HAP-1 (cell line): ENCODE measurements at regions not wholly inside any gene's neighbourhood (a gene's known extent, or its start where the extent isn't known, plus 50 kb on each side); places are given as distances from the start of the nearest gene placed in this dataset.
"Not testable (repeated sequence)": the region's sequence is repeated elsewhere in the genome, so short reads cannot be mapped to it uniquely, and the experiment has no call there.

Source experiments
- DNase-seq, 2 experiments: peaks; one replicate each; pipeline ENCODE4 v3.0.0-alpha.2; 2016 to 2020; ENCODE audit warnings: low spot score in 2 of 2
- H3K27me3 ChIP-seq: fragments of 250-450 bp; sonication (Bioruptor Pico); 2 replicates; pipeline ENCODE4 v1.5.1; 2020; ENCODE audit warnings: low read depth, mild to moderate bottlenecking, moderate library complexity
- H3K36me3 ChIP-seq: fragments of 250-450 bp; sonication (Bioruptor Pico); replicated peaks from 2 replicates; pipeline ENCODE4 v1.5.1; 2020; ENCODE audit warnings: mild to moderate bottlenecking
- H3K4me1 ChIP-seq: fragments of 250-450 bp; sonication (Bioruptor Pico); 2 replicates; pipeline ENCODE4 v1.5.1; 2020; ENCODE audit warnings: mild to moderate bottlenecking
- H3K4me3 ChIP-seq: fragments of 250-450 bp; sonication (Bioruptor Pico); 2 replicates; pipeline ENCODE4 v1.5.1; 2020; ENCODE audit warnings: mild to moderate bottlenecking, moderate library complexity
- H3K9me3 ChIP-seq: fragments of 250-450 bp; sonication (Bioruptor Pico); 2 replicates; pipeline ENCODE4 v1.5.1; 2020; ENCODE audit warnings: mild to moderate bottlenecking, moderate library complexity
- in situ Hi-C: fragments of 300-500 bp; cut with MboI; formaldehyde crosslinking; loops from 3 replicates; pipeline ENCODE4 v1.14.3; 2020; ENCODE audit warnings: low sequenced_read_pairs, inconsistent platforms, mixed read lengths

DNA sequence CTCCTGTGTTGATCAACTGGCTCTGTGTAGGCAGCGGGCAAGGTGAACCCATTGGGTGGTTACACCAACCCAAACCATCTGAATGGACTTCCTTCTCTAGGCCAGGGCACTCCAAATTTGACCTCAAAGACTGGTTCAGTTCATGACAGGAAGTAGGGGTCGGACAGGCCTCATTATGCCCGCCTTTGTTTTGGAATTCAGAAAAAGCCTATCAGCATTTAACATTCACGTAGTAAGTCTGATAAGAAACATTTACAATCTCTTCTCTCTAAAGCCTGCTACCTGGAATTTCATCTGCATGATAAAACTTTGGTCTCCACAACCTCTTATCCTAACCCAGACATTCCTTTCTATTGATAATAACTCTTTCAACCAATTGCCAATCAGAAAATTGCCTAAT, 97.1 kb upstream of the ETV3 start:
- 0 out of 2 replicates have a peak, but pooled peaks cover 3% of the 10 kb centered on the region for H3K27me3 ChIP-seq
- in situ Hi-C loops, result no loop called here
- no peak overlapping the region for H3K4me3 ChIP-seq
- H3K4me1 ChIP-seq, result no peaks in the 10 kb centered on the region
- no peaks in the 10 kb centered on the region for H3K9me3 ChIP-seq
- no peaks in the 10 kb centered on the region for H3K36me3 ChIP-seq
- no peak for DNase-seq

DNA sequence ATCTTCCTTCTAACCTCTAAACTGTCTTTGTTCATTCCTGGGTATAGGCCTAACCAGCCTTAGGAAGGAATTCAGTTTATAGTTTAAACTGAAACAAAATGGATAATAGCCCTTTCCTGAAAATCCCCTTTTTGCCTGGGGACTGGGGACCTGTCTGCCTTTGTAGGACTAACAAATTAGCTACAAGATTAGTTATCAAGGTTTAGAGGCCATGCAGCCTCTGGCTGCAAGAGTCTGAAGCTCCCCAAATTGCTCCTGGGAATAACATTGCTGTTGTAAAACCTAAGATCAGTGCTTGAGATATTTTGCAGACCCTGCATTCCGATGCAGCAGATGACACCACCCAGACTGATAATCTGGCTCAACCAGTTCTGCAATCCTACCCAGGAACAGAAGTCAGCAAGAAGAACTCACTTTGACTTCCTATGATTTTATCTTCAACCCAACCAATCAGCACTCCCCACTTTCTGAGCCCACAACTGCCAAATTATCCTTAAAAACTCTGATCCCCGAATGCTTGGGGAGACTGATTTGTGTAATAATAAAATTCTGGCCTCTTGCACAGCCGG, 96.6 kb upstream of the ETV3 start:
- Histone ChIP-seq H3K27me3 (0 out of 2 replicates have a peak, but pooled peaks cover 3% of the 10 kb centered on the region), H3K36me3 (no peaks in the 10 kb centered on the region), H3K4me3 (no peak overlapping the region), H3K4me1 (no peaks in the 10 kb centered on the region), H3K9me3 (no peaks in the 10 kb centered on the region)
- in situ Hi-C loops, result no loop called here
- DNase-seq, result no peak

DNA sequence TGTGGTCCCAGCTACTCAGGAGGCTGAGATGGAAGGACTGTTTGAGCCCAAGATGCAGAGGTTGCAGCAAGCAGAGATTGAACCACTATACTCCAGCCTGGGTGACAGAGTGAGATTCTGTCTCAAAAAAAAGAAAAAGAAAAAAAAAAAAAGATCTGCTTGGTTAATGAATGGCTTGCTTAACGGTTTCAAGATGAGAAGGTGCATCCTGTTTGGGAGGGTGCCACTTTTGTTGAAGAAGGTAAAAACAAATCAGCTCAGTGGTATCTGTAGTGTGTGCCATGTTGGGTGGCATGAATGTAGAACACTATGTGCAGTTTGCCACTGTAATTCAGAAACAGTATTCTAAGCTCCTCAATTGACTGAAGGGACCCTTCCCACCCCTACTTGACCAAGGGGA, 94.9 kb upstream of the ETV3 start:
- Histone ChIP-seq H3K36me3 (no peaks in the 10 kb centered on the region), H3K4me1 (no peaks in the 10 kb centered on the region), H3K27me3 (0 out of 2 replicates have a peak, but pooled peaks cover 3% of the 10 kb centered on the region), H3K4me3 (no peak overlapping the region), H3K9me3 (no peaks in the 10 kb centered on the region)
- no peak for DNase-seq
- in situ Hi-C loops, result no loop called here

DNA sequence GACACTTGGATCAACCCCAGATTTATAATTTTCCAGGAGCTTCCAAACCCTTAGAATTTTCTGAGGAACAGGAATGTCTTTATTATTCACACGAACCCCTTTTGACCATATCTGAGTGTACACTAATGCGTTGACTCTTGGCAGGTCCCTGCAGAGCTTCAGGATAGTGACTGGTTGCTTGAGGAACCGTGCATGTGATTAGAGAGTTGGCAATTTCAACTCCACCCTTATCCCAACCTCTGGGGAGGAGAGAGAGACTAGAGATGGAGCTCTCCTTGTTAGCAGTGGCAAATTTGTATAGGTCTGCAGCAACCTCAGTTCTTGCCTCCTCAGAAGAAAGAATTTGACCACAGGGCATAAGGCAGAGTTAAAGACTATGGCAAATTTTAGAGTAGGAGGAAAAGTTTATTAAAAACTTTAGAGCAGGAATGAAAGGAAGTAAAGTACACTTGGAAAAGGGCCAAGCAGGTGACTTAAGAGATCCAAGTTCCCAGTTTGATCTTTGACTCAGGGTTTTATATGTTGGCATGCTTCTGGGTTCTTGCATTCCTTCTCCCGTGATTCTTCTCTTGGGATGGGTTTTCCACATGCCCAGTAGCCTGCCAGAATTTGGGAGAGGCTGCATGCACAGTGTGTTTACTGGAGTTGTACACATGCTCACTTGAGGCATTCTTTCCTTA, 93.8 kb upstream of the ETV3 start:
- Histone ChIP-seq H3K4me3 (no peak overlapping the region), H3K4me1 (no peaks in the 10 kb centered on the region), H3K9me3 (no peaks in the 10 kb centered on the region), H3K36me3 (no peaks in the 10 kb centered on the region), H3K27me3 (no peaks in the 10 kb centered on the region)
- in situ Hi-C loops, result no loop called here
- DNase-seq, result no peak

DNA sequence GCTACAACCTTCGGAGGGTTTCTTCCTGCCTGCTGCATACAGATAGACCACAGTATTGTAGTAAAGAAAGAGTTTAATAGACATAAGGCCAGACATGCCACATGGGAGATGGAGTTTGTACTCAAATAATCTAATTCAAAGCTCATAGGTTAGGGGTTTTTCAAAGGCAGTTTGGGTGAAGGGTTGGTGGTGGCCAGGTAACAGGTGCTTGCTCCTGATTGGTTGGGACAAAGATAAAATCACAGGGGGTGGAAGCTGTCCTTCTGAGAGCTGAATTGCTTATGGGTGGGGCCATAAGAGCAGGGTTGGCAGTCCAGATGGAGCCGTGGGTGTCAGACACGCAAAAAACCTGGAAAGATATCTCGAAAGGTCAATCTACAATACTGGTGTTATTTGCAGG, 92.3 kb upstream of the ETV3 start:
- DNase-seq, result no peak
- in situ Hi-C loops, result no loop called here
- no peaks in the 10 kb centered on the region for H3K27me3 ChIP-seq

DNA sequence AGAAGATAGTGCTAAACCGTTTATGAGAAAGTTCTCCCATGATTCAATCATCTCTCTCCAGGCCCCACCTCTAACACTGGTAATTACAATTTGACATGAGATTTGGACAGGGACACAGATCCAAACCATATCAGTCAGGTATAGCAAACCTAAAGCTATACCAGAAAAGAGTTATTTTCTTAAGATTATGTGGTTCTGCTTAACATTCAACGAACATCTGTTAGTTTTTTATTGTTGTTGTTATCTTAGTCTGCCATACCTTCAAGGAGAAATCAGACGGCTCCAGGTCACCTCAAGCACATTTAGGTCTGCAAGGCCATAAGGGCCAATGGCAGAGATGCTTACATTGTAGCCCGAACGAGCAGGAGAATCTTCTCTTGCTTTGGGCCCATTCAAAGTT, 89.5 kb upstream of the ETV3 start:
- no peaks in the 10 kb centered on the region for H3K27me3 ChIP-seq
- no peaks in the 10 kb centered on the region for H3K36me3 ChIP-seq
- in situ Hi-C loops, result no loop called here
- DNase-seq, result no peak
- H3K4me3 ChIP-seq, result no peak overlapping the region
- no peaks in the 10 kb centered on the region for H3K4me1 ChIP-seq
- no peaks in the 10 kb centered on the region for H3K9me3 ChIP-seq

More for the DNA sequence above, 92.3 kb upstream of the ETV3 start:
- Histone ChIP-seq H3K4me1 (no peaks in the 10 kb centered on the region), H3K9me3 (no peaks in the 10 kb centered on the region), H3K36me3 (no peaks in the 10 kb centered on the region), H3K4me3 (no peak overlapping the region)

DNA sequence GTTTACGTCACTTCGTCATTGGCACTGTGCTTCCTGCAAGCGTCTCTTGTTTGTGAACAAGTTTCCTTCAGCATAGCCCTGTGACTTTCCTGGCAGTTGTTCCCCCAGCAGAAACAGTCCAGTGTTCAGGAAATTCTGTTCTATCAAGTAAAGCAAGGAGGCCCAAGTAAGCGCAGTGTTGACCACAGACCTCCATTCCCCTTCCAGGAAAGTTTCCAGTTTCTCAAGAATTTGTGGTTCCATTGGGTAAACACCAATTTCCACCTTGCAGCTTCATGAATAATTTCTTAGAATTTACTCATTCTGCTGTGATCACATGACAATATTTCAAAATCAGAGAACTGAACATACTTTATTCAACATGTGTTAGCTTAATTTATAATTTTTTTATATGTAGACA, 88.5 kb upstream of the ETV3 start:
- Histone ChIP-seq H3K36me3 (no peaks in the 10 kb centered on the region), H3K4me3 (no peak overlapping the region), H3K27me3 (no peaks in the 10 kb centered on the region), H3K4me1 (no peaks in the 10 kb centered on the region), H3K9me3 (no peaks in the 10 kb centered on the region)
- DNase-seq, result no peak
- in situ Hi-C loops, result no loop called here

DNA sequence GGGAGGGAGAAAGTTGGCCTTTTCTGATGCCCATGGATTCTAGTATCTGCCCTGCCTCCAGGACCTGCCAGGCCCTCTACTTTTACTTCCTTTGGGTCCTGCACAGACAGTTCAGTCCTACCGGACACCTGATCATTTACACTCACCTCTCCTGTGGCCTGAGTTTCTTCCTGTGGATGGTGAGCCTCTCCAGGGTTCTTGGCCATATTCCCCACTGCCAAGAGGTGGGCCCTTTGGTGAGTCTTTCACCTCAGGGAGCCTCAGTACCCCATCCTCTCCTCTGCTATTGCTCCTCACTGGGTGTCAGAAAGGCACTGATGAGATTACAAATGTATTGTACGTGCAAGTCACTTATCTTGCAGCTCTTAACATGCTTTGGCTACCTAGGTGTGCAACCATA, 81.4 kb upstream of the ETV3 start:
- no peaks in the 10 kb centered on the region for H3K36me3 ChIP-seq
- no peaks in the 10 kb centered on the region; the same call in 1 of the 2 replicates for H3K27me3 ChIP-seq
- H3K4me3 ChIP-seq, result no peak overlapping the region
- no peaks in the 10 kb centered on the region for H3K4me1 ChIP-seq
- in situ Hi-C loops, result no loop called here
- H3K9me3 ChIP-seq, result no peaks in the 10 kb centered on the region
- DNase-seq, result no peak

DNA sequence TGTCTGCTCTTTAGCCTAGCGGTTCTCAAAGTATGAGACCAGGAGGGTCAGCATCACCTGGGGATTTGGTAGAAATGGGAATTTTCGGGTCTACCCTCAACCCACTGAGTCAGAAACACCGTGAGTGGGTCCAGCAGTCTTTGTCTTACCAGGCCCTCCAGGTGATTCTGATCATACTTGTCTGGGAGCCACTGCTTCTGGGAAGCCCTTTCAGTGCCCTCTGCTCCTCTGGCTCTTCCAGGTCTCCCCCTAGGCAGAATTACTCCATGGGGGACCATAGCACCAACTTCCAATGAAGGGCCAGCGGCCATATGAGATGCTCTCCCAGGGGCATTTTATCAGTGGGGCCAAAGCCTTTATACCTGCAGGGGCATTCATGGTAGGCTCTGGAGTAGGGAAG, 81.0 kb upstream of the ETV3 start:
- Histone ChIP-seq H3K27me3 (no peaks in the 10 kb centered on the region; the same call in 1 of the 2 replicates), H3K4me1 (no peaks in the 10 kb centered on the region), H3K9me3 (no peaks in the 10 kb centered on the region), H3K4me3 (no peak overlapping the region), H3K36me3 (no peaks in the 10 kb centered on the region)
- in situ Hi-C loops, result no loop called here
- DNase-seq, result no peak

DNA sequence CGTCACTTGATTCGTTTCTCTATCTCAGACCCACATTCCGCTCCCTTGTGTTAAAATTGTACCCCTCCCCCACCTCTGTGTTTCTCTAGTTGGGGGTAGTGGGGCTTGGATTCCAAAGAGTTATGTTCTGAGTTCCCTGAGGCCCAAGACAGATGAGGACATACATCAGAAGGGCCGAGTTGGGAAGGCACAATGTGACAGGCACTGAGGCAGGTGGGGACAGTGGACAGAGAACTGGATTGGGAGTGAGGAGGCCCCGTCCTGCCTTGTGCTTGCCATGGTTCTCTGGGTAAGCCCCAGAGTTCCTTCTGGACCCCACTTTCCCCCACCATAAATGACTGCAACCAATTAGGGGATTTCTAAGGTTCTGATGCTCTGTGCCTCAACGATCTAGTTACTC, 80.5 kb upstream of the ETV3 start:
- Histone ChIP-seq H3K4me1 (no peaks in the 10 kb centered on the region), H3K9me3 (no peaks in the 10 kb centered on the region), H3K36me3 (no peaks in the 10 kb centered on the region), H3K4me3 (no peak overlapping the region), H3K27me3 (no peaks in the 10 kb centered on the region; the same call in 1 of the 2 replicates)
- no peak for DNase-seq
- in situ Hi-C loops, result no loop called here

DNA sequence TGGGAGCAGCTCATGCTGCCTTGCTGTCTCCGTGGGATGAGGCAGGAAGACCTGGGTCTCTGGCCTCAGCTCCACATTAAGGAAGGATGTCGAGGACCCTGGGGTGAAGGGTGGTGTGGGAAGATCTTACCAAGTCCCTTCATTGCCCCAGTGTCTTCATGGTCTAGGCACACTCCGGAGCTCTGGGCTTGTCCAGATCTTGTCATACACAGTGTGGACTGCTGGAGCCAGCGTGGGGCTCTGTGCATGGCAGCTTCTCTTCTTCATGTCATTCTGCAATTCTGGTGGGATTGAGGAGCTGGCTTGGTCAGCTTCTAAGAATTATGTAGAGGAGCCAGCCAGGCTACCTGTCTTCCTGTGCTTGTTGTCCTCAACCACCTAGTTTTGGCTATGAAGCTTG, 79.3 kb upstream of the ETV3 start:
- H3K4me1 ChIP-seq, result no peaks in the 10 kb centered on the region
- H3K36me3 ChIP-seq, result no peaks in the 10 kb centered on the region
- in situ Hi-C loops, result no loop called here
- no peaks in the 10 kb centered on the region for H3K9me3 ChIP-seq
- no peak overlapping the region for H3K4me3 ChIP-seq
- H3K27me3 ChIP-seq, result no peaks in the 10 kb centered on the region; the same call in 1 of the 2 replicates
- DNase-seq, result no peak

DNA sequence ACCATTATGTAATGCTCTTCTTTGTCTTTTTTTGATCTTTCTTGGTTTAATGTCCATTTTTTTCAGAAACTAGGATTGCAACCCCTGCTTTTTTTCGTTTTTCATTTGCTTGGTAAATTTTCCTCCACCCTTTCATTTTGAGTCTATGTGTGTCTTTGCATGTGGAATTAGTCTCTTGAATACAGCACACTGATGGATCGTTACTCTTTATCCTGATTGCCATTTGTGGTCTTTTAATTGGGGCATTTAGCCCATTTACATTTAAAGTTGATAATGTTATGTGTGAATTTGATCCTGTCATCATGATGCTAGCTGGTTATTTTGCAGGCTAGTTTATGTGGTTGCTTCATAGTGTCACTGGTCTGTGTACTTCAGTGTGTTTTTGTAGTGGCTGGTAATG, 75.6 kb upstream of the ETV3 start:
- H3K9me3 ChIP-seq, result no peaks in the 10 kb centered on the region
- no peaks in the 10 kb centered on the region for H3K27me3 ChIP-seq
- no peak overlapping the region for H3K4me3 ChIP-seq
- no peaks in the 10 kb centered on the region for H3K4me1 ChIP-seq
- no peaks in the 10 kb centered on the region for H3K36me3 ChIP-seq
- no peak for DNase-seq
- in situ Hi-C loops, result no loop called here

DNA sequence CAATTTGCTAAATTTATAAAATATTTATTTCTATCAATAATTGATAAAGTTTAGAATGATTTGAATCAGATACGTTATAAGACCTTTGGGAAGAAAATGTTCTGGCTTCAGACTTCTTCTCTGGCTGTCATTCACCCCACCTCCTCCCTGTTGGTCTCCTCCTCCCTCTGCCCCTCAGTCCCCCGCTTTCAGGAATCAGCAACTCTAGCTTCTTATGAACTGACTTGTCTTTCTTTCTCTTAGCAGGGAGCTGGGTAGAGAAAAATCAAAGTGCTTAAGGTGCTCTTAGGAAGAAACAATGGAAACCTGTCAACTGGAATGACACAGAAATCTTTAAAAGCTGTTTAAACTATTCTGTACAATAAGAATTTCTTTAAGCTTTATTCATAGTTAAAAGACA, 71.3 kb upstream of the ETV3 start:
- in situ Hi-C loops, result no loop called here

DNA sequence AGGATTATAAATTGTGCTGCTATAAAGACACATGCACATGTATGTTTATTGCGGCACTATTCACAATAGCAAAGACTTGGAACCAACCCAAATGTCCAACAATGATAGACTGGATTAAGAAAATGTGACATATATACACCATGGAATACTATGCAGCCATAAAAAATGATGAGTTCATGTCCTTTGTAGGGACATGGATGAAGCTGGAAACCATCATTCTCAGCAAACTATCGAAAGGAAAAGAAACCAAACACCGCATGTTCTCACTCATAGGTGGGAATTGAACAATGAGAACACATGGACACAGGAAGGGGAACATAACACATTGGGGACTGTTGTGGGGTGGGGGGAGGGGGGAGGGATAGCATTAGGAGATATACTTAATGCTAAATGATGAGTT, 67.8 kb upstream of the ETV3 start:
- H3K4me1 ChIP-seq, H3K9me3 ChIP-seq, DNase-seq, H3K27me3 ChIP-seq, H3K4me3 ChIP-seq, in situ Hi-C loops, H3K36me3 ChIP-seq: not testable (repeated sequence)

More for the DNA sequence above, 71.3 kb upstream of the ETV3 start:
- no peak for DNase-seq
- Histone ChIP-seq H3K27me3 (no peaks in the 10 kb centered on the region), H3K4me1 (no peaks in the 10 kb centered on the region), H3K9me3 (no peaks in the 10 kb centered on the region), H3K36me3 (no peaks in the 10 kb centered on the region), H3K4me3 (no peak overlapping the region)

DNA sequence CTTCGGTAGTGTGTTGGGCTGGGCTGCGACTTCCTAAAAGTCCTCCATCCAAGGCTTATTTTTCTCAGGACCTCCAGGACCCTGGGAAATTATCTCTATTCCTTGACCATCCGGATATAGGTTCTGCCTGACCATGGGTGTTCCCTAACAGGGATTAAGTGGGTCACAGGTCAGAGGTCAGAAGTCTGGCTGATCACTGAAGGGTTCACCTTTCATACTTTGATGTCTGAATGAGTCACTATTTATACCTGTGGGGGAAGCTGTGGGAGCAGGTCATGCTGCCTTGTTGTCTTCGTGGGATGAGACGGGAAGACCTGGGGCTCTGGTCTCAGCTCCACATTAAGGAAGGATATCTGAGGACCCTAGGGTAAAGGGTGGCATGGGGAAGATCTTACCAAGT, 65.0 kb upstream of the ETV3 start:
- in situ Hi-C loops, result no loop called here
- DNase-seq, result no peak
- H3K4me1 ChIP-seq, result no peaks in the 10 kb centered on the region
- H3K36me3 ChIP-seq, result no peaks in the 10 kb centered on the region
- H3K9me3 ChIP-seq, result no peaks in the 10 kb centered on the region
- H3K4me3 ChIP-seq, result no peak overlapping the region
- H3K27me3 ChIP-seq, result peaks cover 7% of the 10 kb centered on the region
